Heart right ventricle (tissue), 16 donors: ENCODE measurements at regions not wholly inside any gene's neighbourhood (a gene's known extent, or its start where the extent isn't known, plus 50 kb on each side); places are given as distances from the start of the nearest gene placed in this dataset.

Experiments
- ATAC-seq, 8 donors: fragments of 200-7000 bp; cut with Tn5 transposase; one replicate each; pipeline ENCODE4 v1.9.1; 2020; ENCODE audit warnings: mild to moderate bottlenecking in 8 of 8, moderate library complexity in 8 of 8, moderate number of reproducible peaks in 1 of 8
- DNase-seq, 2 donors: peaks; one replicate each; pipeline ENCODE4 v3.0.0-alpha.2; 2020
- H3K27ac ChIP-seq, 10 donors: fragments of 200-600 bp; sonication (generic) in 2 of 10; one replicate each; pipeline versions ENCODE4 v1.5.0 to v1.8.0; 2020 to 2022; ENCODE audit warnings: mild to moderate bottlenecking in 3 of 10
- H3K27me3 ChIP-seq, 7 donors: fragments of 200-600 bp; one replicate each; pipeline ENCODE4 v1.8.0; 2021 to 2022; ENCODE audit warnings: mild to moderate bottlenecking in 2 of 7
- H3K36me3 ChIP-seq, 9 donors: fragments of 200-600 bp; sonication (generic) in 1 of 9; one replicate each; pipeline versions ENCODE4 v1.5.0 to v1.8.0; 2020 to 2022; ENCODE audit warnings: mild to moderate bottlenecking in 2 of 9
- H3K4me1 ChIP-seq, 9 donors: fragments of 200-600 bp; sonication (generic) in 1 of 9; one replicate each; pipeline versions ENCODE4 v1.5.0 to v1.8.0; 2020 to 2022; ENCODE audit warnings: mild to moderate bottlenecking in 4 of 9
- H3K4me3 ChIP-seq, 10 donors: fragments of 200-600 bp; sonication (generic) in 2 of 10; one replicate each; pipeline versions ENCODE4 v1.5.0 to v1.8.0; 2020 to 2022; ENCODE audit warnings: mild to moderate bottlenecking in 7 of 10, moderate library complexity in 2 of 10
- H3K9me3 ChIP-seq, 11 donors: fragments of 200-600 bp in 10 of 11; sonication (generic) in 2 of 11; one replicate each; pipeline versions ENCODE4 v1.5.0 to v1.8.0; 2013 to 2022; ENCODE audit warnings: mild to moderate bottlenecking in 2 of 11, control low read depth in 1 of 11, moderate library complexity in 1 of 11
- CTCF ChIP-seq, 9 donors: fragments of 200-600 bp; sonication (generic) in 2 of 9; IDR thresholded peaks; one replicate each; pipeline versions ENCODE4 v1.5.0 to v1.8.0; 2021 to 2022; ENCODE audit warnings: antibody characterized with exemption in 9 of 9, mild to moderate bottlenecking in 5 of 9, moderate library complexity in 1 of 9
- WGBS, 2 donors: extraction: QIAGEN DNeasy Blood & Tissue Kit; methylation state at CpG; one replicate each; pipeline ENCODE4 v1.1.7; 2013; ENCODE audit warnings: inconsistent platforms in 1 of 2; 5-methylcytosine and 5-hydroxymethylcytosine counted together
- intact Hi-C, 10 donors: fragments of 100-400 bp; cut with DNase I; formaldehyde crosslinking; loops; one replicate each; pipeline versions ENCODE4 v1.11.1 to v1.14.2; 2022
- donor health status: Arrhythmogenic right ventricular cardiomyopathy.
- donor health status: ischemic (EF 13 %, LVEDD 7.1; RV severe dilation, severe dysfunction).
- donor health status: healthy with polysubstance abuse.
- donor health status: DM: no; HTN: yes; CAD: no.
- donor health status: DM: no; HTN: no; CAD: no.
- donor health status: ischemic (EF 25% LVEDD 6.9; RV normal size, moderate dysfunction).
- donor health status: ischemic (EF 25% LVEDD 5.7; RV mildly dilated, moderate dysfunction).
- donor health status: healthy.
- donor health status: DM: yes; HTN: yes; CAD: no.
- donor health status: Ischemic cardiomyopathy.
- donor health status: ischemic (EF 35%, LVEDD 5.7; RV mildly dilated, moderate dysfunction).
- donor health status: nonischemic (EF 11% LVEDD 7.7; RV severe dilation, severe dysfunction).
- donor health status: DM: yes; HTN: yes; CAD: no.
- donor health status: PGD.
- donor health status: ischemic (EF 29% LVEDD 5.4; RV normal size, mild dysfunction).
- donor health status: nonischemic (EF 23%, LVEDD 6.1; RV moderate dilation, normal function).

- intact Hi-C loops: no loop called here
- Histone ChIP-seq H3K27me3 (no peaks in the 10 kb centered on the region), H3K36me3 (no peaks in the 10 kb centered on the region), H3K9me3 (no peaks in the 10 kb centered on the region), H3K27ac (no peak overlapping the region), H3K4me3 (no peak overlapping the region), H3K4me1 (no peaks in the 10 kb centered on the region)
- 20% methylated on average over 2 of the region's 2 CpGs for WGBS, 2 donors
- no peak for TF ChIP-seq CTCF (IDR thresholded peaks at IDR 0.05)
- no peak for ATAC-seq
- no peak for DNase-seq
These were observed 859.0 kb downstream of the FAM181B start for GRCh38 chr11:81874635-81875034.

- ATAC-seq (no peak), DNase-seq (no peak)
- no peaks in the 10 kb centered on the region for H3K4me1 ChIP-seq
- H3K36me3 ChIP-seq: no peaks in the 10 kb centered on the region
- no peak overlapping the region for H3K4me3 ChIP-seq
- no peak for TF ChIP-seq CTCF (IDR thresholded peaks at IDR 0.05)
- intact Hi-C loops: no loop called here
- H3K27me3 ChIP-seq: no peaks in the 10 kb centered on the region
- H3K27ac ChIP-seq: no peak overlapping the region
- no peaks in the 10 kb centered on the region for H3K9me3 ChIP-seq
- WGBS, 2 donors: 65 to 93% methylated on average over 2 of the region's 2 CpGs
These were observed 862.8 kb downstream of the FAM181B start for GRCh38 chr11:81870815-81871214.

- Histone ChIP-seq H3K27ac (peak overlapping the region in 1 of 10 donors; percentile 49), H3K36me3 (no peaks in the 10 kb centered on the region), H3K9me3 (no peaks in the 10 kb centered on the region), H3K27me3 (no peaks in the 10 kb centered on the region), H3K4me3 (no peak overlapping the region), H3K4me1 (no peaks in the 10 kb centered on the region)
- intact Hi-C loops: no loop called here
- 42 to 55% methylated on average over 3 of the region's 3 CpGs for WGBS, 2 donors
- ATAC-seq (no peak), DNase-seq (no peak)
- TF ChIP-seq CTCF (IDR thresholded peaks at IDR 0.05): no peak
These were observed 863.6 kb downstream of the FAM181B start for GRCh38 chr11:81870066-81870412.

DNA sequence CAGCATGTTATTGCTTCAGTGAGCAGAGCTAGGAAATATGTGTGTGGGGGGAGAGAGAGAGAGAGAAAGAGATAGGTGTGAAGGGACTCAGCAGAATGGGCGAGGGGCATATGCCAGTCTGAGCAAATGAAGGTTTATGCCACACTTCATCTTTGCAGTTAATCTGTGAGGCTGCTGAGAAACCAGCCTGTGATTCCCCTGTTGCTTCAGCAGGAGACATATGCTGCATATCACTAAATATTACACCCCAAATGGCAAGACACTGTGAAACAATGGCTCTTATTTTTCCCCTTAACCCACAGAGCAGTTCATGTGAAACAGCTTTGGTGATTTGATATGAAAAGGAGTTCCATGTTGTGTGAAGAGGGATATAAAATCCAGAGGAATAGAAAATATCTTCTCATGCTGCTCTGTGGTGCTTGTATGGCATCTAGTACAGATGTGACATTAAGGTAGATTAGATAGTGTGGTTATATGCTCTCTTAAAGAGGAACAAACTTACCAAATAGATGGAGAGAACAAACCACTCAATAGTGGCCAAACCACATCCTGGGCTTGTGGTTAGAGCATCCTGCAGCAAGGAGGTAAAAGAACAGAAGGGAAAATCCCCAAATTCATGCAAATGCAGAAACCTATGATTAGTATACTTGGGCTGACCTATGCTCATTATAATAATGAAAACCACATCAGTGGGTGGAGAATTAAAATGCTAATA, 864.2 kb downstream of the FAM181B start:
- no peak for TF ChIP-seq CTCF (IDR thresholded peaks at IDR 0.05)
- no peak overlapping the region for H3K27ac ChIP-seq
- H3K4me1 ChIP-seq: no peaks in the 10 kb centered on the region
- intact Hi-C loops: no loop called here
- 86 to 88% methylated on average over 1 of the region's 1 CpG for WGBS, 2 donors
- no peaks in the 10 kb centered on the region for H3K36me3 ChIP-seq
- H3K27me3 ChIP-seq: no peaks in the 10 kb centered on the region
- ATAC-seq (peak in 1 of 8 donors; percentile 71), DNase-seq (no peak)
- no peak overlapping the region for H3K4me3 ChIP-seq
- no peaks in the 10 kb centered on the region for H3K9me3 ChIP-seq
